Fibroblast of mammary gland (primary cell): ENCODE measurements at regions not wholly inside any gene's neighbourhood (a gene's known extent, or its start where the extent isn't known, plus 50 kb on each side); places are given as distances from the start of the nearest gene placed in this dataset.

Experiments
- DNase-seq: peaks from one replicate; pipeline ENCODE4 v3.0.0-alpha.2; 2010; ENCODE audit warnings: low read depth
- H3K4me3 ChIP-seq: 2 replicates; pipeline ENCODE4 v1.5.1; 2011; ENCODE audit warnings: low read depth, mild to moderate bottlenecking, low read length, moderate library complexity; ENCODE audit not compliant: control insufficient read depth
- TF ChIP-seq, protein P1 (sequence below): conservative IDR thresholded peaks from 2 replicates; pipeline ENCODE4 v1.5.1; 2011; ENCODE audit warnings: low read depth, low read length, inconsistent platforms; ENCODE audit not compliant: control insufficient read depth, insufficient read depth

DNA sequence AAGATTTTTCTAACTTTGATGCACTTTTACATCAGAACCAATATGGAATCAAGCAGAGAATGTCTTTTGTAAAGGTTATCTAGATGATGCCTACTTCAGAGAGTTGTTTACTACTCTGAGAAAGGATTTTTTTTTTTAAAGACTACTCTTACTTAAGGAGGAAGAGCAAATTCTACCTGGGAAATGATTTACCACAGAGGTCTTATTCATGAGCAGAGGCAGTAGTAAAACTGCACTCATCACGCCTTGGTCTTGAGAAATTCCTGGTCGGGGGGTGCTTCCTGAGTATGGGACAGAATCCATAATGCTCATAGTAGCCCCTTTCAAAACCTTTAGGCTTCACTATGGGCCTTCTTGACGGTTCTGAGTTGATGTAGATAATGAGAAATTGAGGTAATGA lies 241.8 kb upstream of the PREP start:
- DNase-seq, result no peak
- TF ChIP-seq, protein P1, sequence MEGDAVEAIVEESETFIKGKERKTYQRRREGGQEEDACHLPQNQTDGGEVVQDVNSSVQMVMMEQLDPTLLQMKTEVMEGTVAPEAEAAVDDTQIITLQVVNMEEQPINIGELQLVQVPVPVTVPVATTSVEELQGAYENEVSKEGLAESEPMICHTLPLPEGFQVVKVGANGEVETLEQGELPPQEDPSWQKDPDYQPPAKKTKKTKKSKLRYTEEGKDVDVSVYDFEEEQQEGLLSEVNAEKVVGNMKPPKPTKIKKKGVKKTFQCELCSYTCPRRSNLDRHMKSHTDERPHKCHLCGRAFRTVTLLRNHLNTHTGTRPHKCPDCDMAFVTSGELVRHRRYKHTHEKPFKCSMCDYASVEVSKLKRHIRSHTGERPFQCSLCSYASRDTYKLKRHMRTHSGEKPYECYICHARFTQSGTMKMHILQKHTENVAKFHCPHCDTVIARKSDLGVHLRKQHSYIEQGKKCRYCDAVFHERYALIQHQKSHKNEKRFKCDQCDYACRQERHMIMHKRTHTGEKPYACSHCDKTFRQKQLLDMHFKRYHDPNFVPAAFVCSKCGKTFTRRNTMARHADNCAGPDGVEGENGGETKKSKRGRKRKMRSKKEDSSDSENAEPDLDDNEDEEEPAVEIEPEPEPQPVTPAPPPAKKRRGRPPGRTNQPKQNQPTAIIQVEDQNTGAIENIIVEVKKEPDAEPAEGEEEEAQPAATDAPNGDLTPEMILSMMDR, result no peak

DNA sequence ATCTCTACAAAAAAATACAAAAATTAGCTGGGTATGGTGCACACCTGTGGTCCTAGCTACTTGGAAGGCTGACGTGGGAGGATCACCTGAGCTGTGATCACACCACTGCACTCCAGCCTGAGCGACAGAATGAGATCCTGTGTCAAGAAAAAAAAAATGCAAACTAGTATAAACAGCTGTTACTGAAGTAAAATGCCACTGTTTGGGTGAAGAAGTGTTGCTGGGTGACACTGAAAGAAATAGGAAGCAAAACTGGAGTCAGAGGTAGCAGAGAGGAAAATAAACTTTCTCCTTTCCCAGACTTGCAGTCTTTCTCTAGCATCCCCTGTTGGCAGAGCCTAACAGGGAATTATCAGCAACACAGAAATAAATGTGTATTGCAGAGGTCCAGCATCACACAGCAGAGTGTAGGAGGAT lies 241.2 kb upstream of the PREP start:
- TF ChIP-seq, protein P1, result peak; percentile 17
- H3K4me3 ChIP-seq, result no peak overlapping the region
- DNase-seq, result peak; percentile 2

More for the DNA sequence above, 241.8 kb upstream of the PREP start:
- no peak overlapping the region for H3K4me3 ChIP-seq

DNA sequence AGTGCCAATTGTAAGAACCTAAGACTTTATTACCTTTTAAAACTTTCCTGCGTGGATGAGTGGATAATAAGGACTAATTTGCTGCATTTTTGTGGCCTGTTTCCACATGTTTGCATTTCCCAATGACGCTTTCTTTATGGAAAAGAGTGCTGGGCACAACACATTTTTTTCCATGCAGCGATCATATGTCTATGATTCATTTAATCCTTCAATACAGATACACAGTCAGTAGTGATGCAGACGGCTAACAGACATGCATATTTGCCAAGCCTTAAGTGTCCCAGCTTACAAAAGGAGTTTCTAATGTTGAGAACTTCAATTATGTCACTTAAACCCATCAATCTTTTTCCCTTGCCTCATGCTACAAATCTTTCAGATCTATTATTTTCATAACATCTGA lies 239.8 kb upstream of the PREP start:
- no peak overlapping the region for H3K4me3 ChIP-seq
- TF ChIP-seq, protein P1, result no peak
- peak; percentile 19 for DNase-seq

DNA sequence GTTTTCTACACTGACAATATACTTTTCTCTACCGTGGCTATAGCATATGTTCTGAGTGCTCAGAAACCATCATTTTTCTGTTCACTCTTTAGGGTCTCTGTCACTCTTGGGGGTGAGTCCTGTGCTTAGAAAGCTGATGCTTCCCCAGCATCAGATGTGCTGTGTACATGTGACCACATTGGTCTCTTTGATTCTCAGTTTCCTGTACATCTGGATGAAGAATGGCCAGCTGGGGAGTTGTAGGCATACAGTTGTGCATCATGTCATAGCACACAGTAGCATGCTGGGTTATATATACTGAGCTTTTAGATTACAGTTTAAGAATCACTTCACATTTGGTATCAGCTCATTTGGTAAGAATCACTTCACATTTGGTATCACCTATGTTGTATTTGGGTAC lies 238.6 kb upstream of the PREP start:
- TF ChIP-seq, protein P1, result no peak
- no peak for DNase-seq
- no peak overlapping the region for H3K4me3 ChIP-seq

DNA sequence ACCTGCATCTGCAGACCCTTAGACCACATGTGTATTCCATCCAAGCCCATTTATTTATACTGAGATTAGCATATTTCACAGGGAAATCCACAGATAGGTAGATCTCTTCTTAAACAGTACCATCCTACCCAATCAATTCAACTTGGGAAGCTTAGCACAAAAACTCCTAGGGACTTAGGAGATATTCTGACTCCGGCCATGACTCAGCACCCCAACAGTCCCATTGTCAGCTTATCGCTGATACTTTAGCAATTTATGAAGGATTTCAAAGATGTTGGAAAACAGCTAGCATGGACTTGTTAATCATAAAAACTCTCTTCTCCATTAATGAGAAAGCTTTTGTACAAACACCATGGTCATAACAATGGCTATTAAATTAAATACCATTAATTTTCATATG lies 236.2 kb upstream of the PREP start:
- no peak overlapping the region for H3K4me3 ChIP-seq
- no peak for DNase-seq
- TF ChIP-seq, protein P1, result no peak

DNA sequence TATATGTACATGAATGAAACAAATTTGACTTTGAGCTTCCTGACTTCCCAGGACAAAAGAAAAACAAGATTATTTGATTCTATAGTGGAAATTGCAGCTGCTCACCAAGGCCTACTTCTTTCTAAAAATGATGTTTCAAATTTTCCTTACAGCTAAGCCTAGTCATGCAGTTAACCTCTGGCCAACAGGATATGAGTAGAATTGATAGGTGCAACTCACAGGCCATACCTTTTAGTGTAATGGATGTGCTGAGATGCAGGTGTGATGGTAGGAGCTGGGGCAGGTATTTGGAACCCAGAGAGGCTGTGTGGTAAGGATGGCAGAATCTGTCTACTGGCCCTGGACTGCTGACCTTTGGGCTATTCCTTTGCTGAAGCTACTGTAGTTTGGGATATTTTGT lies 230.9 kb upstream of the PREP start:
- DNase-seq, result no peak
- H3K4me3 ChIP-seq, result no peak overlapping the region
- TF ChIP-seq, protein P1, result no peak

DNA sequence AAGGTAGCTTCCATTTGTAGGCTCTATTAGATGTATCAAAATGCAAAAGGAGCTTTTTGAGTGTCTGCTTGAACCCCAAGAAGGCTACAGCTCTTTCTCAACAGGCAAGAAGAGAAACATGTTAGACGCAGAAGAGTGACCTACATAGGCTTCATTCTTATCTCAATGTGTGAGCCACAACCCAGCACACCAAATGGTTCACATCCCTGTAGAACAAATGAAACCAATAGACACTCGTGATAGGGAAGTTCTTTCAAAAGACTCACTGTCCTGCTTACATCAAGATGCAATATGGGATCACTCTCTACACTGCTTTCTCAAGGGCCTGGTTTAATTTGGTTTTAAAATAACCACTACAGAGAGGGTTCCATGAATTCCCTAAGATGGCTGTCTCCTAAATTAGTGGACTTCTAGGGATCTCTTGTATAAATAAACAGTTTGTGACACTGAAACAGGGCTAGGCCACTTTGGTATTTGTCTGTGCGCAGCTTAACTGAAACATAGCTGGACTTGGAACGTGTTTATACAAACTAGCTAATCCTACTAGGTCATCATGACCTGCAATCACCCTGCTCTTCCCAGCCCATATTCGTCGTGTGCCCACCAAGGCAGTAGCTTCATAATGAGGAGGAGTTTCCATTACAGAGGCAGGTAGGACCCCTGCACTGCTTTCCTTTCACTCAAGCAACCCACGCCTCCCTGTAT lies 225.4 kb upstream of the PREP start:
- TF ChIP-seq, protein P1, result no peak
- no peak overlapping the region for H3K4me3 ChIP-seq
- no peak for DNase-seq
